Activated CD4-positive, alpha-beta memory T cell treated with anti-CD3 and anti-CD28 coated beads for 36 hours (primary cell): ENCODE measurements at regions not wholly inside any gene's neighbourhood (a gene's known extent, or its start where the extent isn't known, plus 50 kb on each side); places are given as distances from the start of the nearest gene placed in this dataset.

ENCODE experiments used
- CTCF ChIA-PET: fragments of 350-600 bp; sonication (Branson Sonifier 250); formaldehyde crosslinking; loops from one replicate; lab custom pipeline; 2021; ENCODE audit warnings: antibody characterized with exemption, inconsistent platforms; lab: Charles Lee
- POLR2A ChIA-PET: fragments of 350-600 bp; sonication (Branson Sonifier 250); formaldehyde crosslinking; loops from one replicate; lab custom pipeline; 2021; ENCODE audit warnings: antibody characterized with exemption; lab: Charles Lee
- DNase-seq: peaks from one replicate; pipeline ENCODE4 v3.0.0-alpha.2; 2020
- H3K27ac Mint-ChIP-seq: one replicate; pipeline ENCODE4 v1.8.0; 2021; ENCODE audit warnings: mixed read lengths
- H3K27me3 Mint-ChIP-seq: one replicate; pipeline ENCODE4 v1.8.0; 2021; ENCODE audit warnings: mixed read lengths
- H3K36me3 Mint-ChIP-seq: one replicate; pipeline ENCODE4 v1.8.0; 2021; ENCODE audit warnings: mixed read lengths
- H3K4me1 Mint-ChIP-seq: one replicate; pipeline ENCODE4 v1.8.0; 2021; ENCODE audit warnings: low read depth, mixed read lengths
- H3K4me3 Mint-ChIP-seq: one replicate; pipeline ENCODE4 v1.8.0; 2021; ENCODE audit warnings: mild to moderate bottlenecking, mixed read lengths
- H3K9me3 Mint-ChIP-seq: one replicate; pipeline ENCODE4 v1.8.0; 2021; ENCODE audit warnings: mixed read lengths
- intact Hi-C: fragments of 100-400 bp; cut with micrococcal nuclease; formaldehyde crosslinking; loops from one replicate; pipeline ENCODE4 v1.15.1; 2023

GRCh38 chr6:1131285-1132079, 180.4 kb upstream of the FOXQ1 start:
- Mint-ChIP-seq H3K4me3 (no peak overlapping the region), H3K9me3 (no peaks in the 10 kb centered on the region), H3K36me3 (no peaks in the 10 kb centered on the region), H3K4me1 (peaks cover 3% of the 10 kb centered on the region), H3K27ac (no peak overlapping the region), H3K27me3 (peaks cover 3% of the 10 kb centered on the region)
- intact Hi-C loops: no loop called here
- CTCF ChIA-PET: no interaction called here
- POLR2A ChIA-PET: no interaction called here
- DNase-seq: no peak

GRCh38 chr6:1130709-1131108, 181.2 kb upstream of the FOXQ1 start:
- Mint-ChIP-seq H3K4me1 (peaks cover 3% of the 10 kb centered on the region), H3K9me3 (no peaks in the 10 kb centered on the region), H3K27ac (no peak overlapping the region), H3K27me3 (peaks cover 3% of the 10 kb centered on the region), H3K4me3 (no peak overlapping the region), H3K36me3 (no peaks in the 10 kb centered on the region)
- DNase-seq: no peak
- intact Hi-C loops: no loop called here
- ChIA-PET CTCF (no interaction called here), POLR2A (no interaction called here)

- H3K4me3 Mint-ChIP-seq: no peak overlapping the region
- ChIA-PET POLR2A (no interaction called here), CTCF (interaction anchor here (0.6 kb wide), 1 partner anchor 252 kb away, joined by 3 read pairs; no protein-coding TSS in a partner anchor)
- H3K4me1 Mint-ChIP-seq: peaks cover 3% of the 10 kb centered on the region
- intact Hi-C loops: no loop called here
- no peaks in the 10 kb centered on the region for H3K9me3 Mint-ChIP-seq
- no peak for DNase-seq
- H3K27ac Mint-ChIP-seq: no peak overlapping the region
- H3K27me3 Mint-ChIP-seq: peaks cover 6% of the 10 kb centered on the region
- no peaks in the 10 kb centered on the region for H3K36me3 Mint-ChIP-seq
Observed at GRCh38 chr6:1129131-1129530, 182.8 kb upstream of the FOXQ1 start.

GRCh38 chr6:1127597-1128288, 184.2 kb upstream of the FOXQ1 start:
- Mint-ChIP-seq H3K27me3 (peaks cover 4% of the 10 kb centered on the region), H3K27ac (no peak overlapping the region), H3K9me3 (no peaks in the 10 kb centered on the region), H3K4me1 (peaks cover 3% of the 10 kb centered on the region), H3K4me3 (no peak overlapping the region), H3K36me3 (no peaks in the 10 kb centered on the region)
- intact Hi-C loops: no loop called here
- DNase-seq: no peak
- CTCF ChIA-PET: no interaction called here
- POLR2A ChIA-PET: no interaction called here

GRCh38 chr6:1127129-1127528, 184.8 kb upstream of the FOXQ1 start:
- CTCF ChIA-PET: no interaction called here
- intact Hi-C loops: no loop called here
- no peaks in the 10 kb centered on the region for H3K9me3 Mint-ChIP-seq
- H3K4me3 Mint-ChIP-seq: no peak overlapping the region
- no peaks in the 10 kb centered on the region for H3K36me3 Mint-ChIP-seq
- peaks cover 3% of the 10 kb centered on the region for H3K4me1 Mint-ChIP-seq
- peaks cover 4% of the 10 kb centered on the region for H3K27me3 Mint-ChIP-seq
- POLR2A ChIA-PET: no interaction called here
- H3K27ac Mint-ChIP-seq: no peak overlapping the region
- no peak for DNase-seq

GRCh38 chr6:1126036-1126435, 185.9 kb upstream of the FOXQ1 start:
- CTCF ChIA-PET: no interaction called here
- no peak overlapping the region for H3K27ac Mint-ChIP-seq
- POLR2A ChIA-PET: no interaction called here

GRCh38 chr6:1125297-1125696, 186.6 kb upstream of the FOXQ1 start:
- DNase-seq: no peak
- CTCF ChIA-PET: no interaction called here
- H3K4me1 Mint-ChIP-seq: peaks cover 3% of the 10 kb centered on the region
- no peaks in the 10 kb centered on the region for H3K36me3 Mint-ChIP-seq
- POLR2A ChIA-PET: no interaction called here
- intact Hi-C loops: no loop called here
- no peak overlapping the region for H3K27ac Mint-ChIP-seq
- H3K4me3 Mint-ChIP-seq: no peak overlapping the region
- no peaks in the 10 kb centered on the region for H3K9me3 Mint-ChIP-seq
- peaks cover 4% of the 10 kb centered on the region for H3K27me3 Mint-ChIP-seq

More at GRCh38 chr6:1126036-1126435, 185.9 kb upstream of the FOXQ1 start:
- DNase-seq: no peak
- Mint-ChIP-seq H3K36me3 (no peaks in the 10 kb centered on the region), H3K4me3 (no peak overlapping the region), H3K27me3 (peaks cover 4% of the 10 kb centered on the region), H3K9me3 (no peaks in the 10 kb centered on the region), H3K4me1 (peaks cover 3% of the 10 kb centered on the region)
- intact Hi-C loops: no loop called here

GRCh38 chr6:1124885-1125284, 187.0 kb upstream of the FOXQ1 start:
- no peak overlapping the region for H3K4me3 Mint-ChIP-seq
- no peak for DNase-seq
- no peaks in the 10 kb centered on the region for H3K9me3 Mint-ChIP-seq
- intact Hi-C loops: no loop called here
- no peaks in the 10 kb centered on the region for H3K36me3 Mint-ChIP-seq
- peaks cover 3% of the 10 kb centered on the region for H3K4me1 Mint-ChIP-seq
- ChIA-PET CTCF (no interaction called here), POLR2A (no interaction called here)
- H3K27me3 Mint-ChIP-seq: peaks cover 4% of the 10 kb centered on the region
- no peak overlapping the region for H3K27ac Mint-ChIP-seq

GRCh38 chr6:1123386-1124375, 188.2 kb upstream of the FOXQ1 start:
- no peak overlapping the region for H3K4me3 Mint-ChIP-seq
- peaks cover 3% of the 10 kb centered on the region for H3K4me1 Mint-ChIP-seq
- H3K9me3 Mint-ChIP-seq: no peaks in the 10 kb centered on the region
- no peak for DNase-seq
- no peaks in the 10 kb centered on the region for H3K36me3 Mint-ChIP-seq
- H3K27me3 Mint-ChIP-seq: peaks cover 5% of the 10 kb centered on the region
- ChIA-PET CTCF (no interaction called here), POLR2A (no interaction called here)
- intact Hi-C loops: no loop called here
- no peak overlapping the region for H3K27ac Mint-ChIP-seq

GRCh38 chr6:1122083-1122482, 189.8 kb upstream of the FOXQ1 start:
- H3K9me3 Mint-ChIP-seq: no peaks in the 10 kb centered on the region
- no peak overlapping the region for H3K4me3 Mint-ChIP-seq
- ChIA-PET CTCF (no interaction called here), POLR2A (no interaction called here)
- H3K4me1 Mint-ChIP-seq: no peaks in the 10 kb centered on the region
- no peak for DNase-seq
- no peaks in the 10 kb centered on the region for H3K36me3 Mint-ChIP-seq
- no peak overlapping the region for H3K27ac Mint-ChIP-seq
- H3K27me3 Mint-ChIP-seq: peaks cover 5% of the 10 kb centered on the region
- intact Hi-C loops: no loop called here

GRCh38 chr6:1118287-1118647, 193.6 kb upstream of the FOXQ1 start:
- Mint-ChIP-seq H3K9me3 (no peaks in the 10 kb centered on the region), H3K27ac (no peak overlapping the region), H3K27me3 (peaks cover 9% of the 10 kb centered on the region), H3K4me3 (no peak overlapping the region), H3K4me1 (no peaks in the 10 kb centered on the region), H3K36me3 (no peaks in the 10 kb centered on the region)
- ChIA-PET CTCF (no interaction called here), POLR2A (no interaction called here)
- no peak for DNase-seq
- intact Hi-C loops: no loop called here
